ENCODE measurements at regions not wholly inside any gene's neighbourhood (a gene's known extent, or its start where the extent isn't known, plus 50 kb on each side); places are given as distances from the start of the nearest gene placed in this dataset.

- Histone ChIP-seq H3K4me1 (peaks cover 0 to 5% of the 10 kb centered on the region in 2 donors), H3K36me3 (no peaks in the 10 kb centered on the region), H3K4me3 (replicated peaks in 1 of 3) (no peak overlapping the region), H3K27me3 (no peaks in the 10 kb centered on the region), H3K9me3 (no peaks in the 10 kb centered on the region), H3K27ac (no peak overlapping the region)
- 59 to 70% methylated on average over 1 of the region's 1 CpG for WGBS, 2 donors
- DNase-seq, result no peak
- TF ChIP-seq CTCF (IDR thresholded peaks at IDR 0.05), result no peak
- no peak for TF ChIP-seq POLR2A (IDR thresholded peaks at IDR 0.05)
- intact Hi-C loops (cut with DNase I), result no loop called here
These were observed 53.8 kb upstream of the RGS1 start for GRCh38 chr1:192521734-192522133.

GRCh38 chr1:192522673-192523072 is 52.9 kb upstream of the RGS1 start:
- peaks cover 0 to 5% of the 10 kb centered on the region in 2 donors for H3K4me1 ChIP-seq
- H3K4me3 ChIP-seq (replicated peaks in 1 of 3), result no peak overlapping the region
- DNase-seq, result no peak
- no peak overlapping the region for H3K27ac ChIP-seq
- TF ChIP-seq POLR2A (IDR thresholded peaks at IDR 0.05) (no peak), CTCF (IDR thresholded peaks at IDR 0.05) (no peak)
- no peaks in the 10 kb centered on the region for H3K9me3 ChIP-seq
- 87 to 92% methylated on average over 5 of the region's 5 CpGs for WGBS, 2 donors
- H3K36me3 ChIP-seq, result no peaks in the 10 kb centered on the region
- no peaks in the 10 kb centered on the region for H3K27me3 ChIP-seq
- intact Hi-C loops (cut with DNase I), result no loop called here

GRCh38 chr1:192524223-192524622 is 51.4 kb upstream of the RGS1 start:
- no peak for TF ChIP-seq POLR2A (IDR thresholded peaks at IDR 0.05)
- no peak for TF ChIP-seq CTCF (IDR thresholded peaks at IDR 0.05)
- Histone ChIP-seq H3K27ac (no peak overlapping the region), H3K4me3 (replicated peaks in 1 of 3) (no peak overlapping the region), H3K36me3 (no peaks in the 10 kb centered on the region), H3K27me3 (no peaks in the 10 kb centered on the region), H3K9me3 (no peaks in the 10 kb centered on the region), H3K4me1 (peaks cover 0 to 5% of the 10 kb centered on the region in 2 donors)
- intact Hi-C loops (cut with DNase I), result no loop called here
- no peak for DNase-seq
- 27 to 32% methylated on average over 1 of the region's 1 CpG for WGBS, 2 donors
